Panc1 (cell line): ENCODE measurements at regions not wholly inside any gene's neighbourhood (a gene's known extent, or its start where the extent isn't known, plus 50 kb on each side); places are given as distances from the start of the nearest gene placed in this dataset.

Source experiments
- ATAC-seq: fragments of 200-7000 bp; cut with Tn5 transposase; 2 replicates; pipeline ENCODE4 v1.9.1; 2020; ENCODE audit warnings: mild to moderate bottlenecking, moderate library complexity
- BruUV-seq: library from RNA; stranded (reverse); fragments of 400-500 nt; replicated peaks from 2 replicates; lab custom pipeline; 2021; lab: Mats Ljungman, UMichigan
- CTCF ChIA-PET: fragments of 300-600 bp; sonication (Branson Sonifier 250); formaldehyde crosslinking; loops from one replicate; lab custom pipeline; 2022; ENCODE audit warnings: antibody characterized with exemption; lab: Charles Lee
- POLR2A ChIA-PET: fragments of 300-600 bp; sonication (Branson Sonifier 250); formaldehyde crosslinking; loops from one replicate; lab custom pipeline; 2022; ENCODE audit warnings: antibody characterized with exemption; lab: Charles Lee
- DNase-seq: peaks from one replicate; pipeline ENCODE4 v3.0.0-alpha.2; 2010; ENCODE audit warnings: low read depth, low spot score
- H3K27ac ChIP-seq: 2 replicates; pipeline ENCODE4 v1.5.1; 2011; ENCODE audit warnings: mild to moderate bottlenecking, low read length, inconsistent platforms
- H3K27me3 ChIP-seq: fragments of 200-500 bp; sonication (Bioruptor generic); 2 replicates; pipeline ENCODE4 v1.6.0; 2014; ENCODE audit warnings: low read length, inconsistent platforms; ENCODE audit not compliant: control insufficient read depth, insufficient read depth
- H3K36me3 ChIP-seq: fragments of 200-500 bp; sonication (Bioruptor generic); 2 replicates; pipeline ENCODE4 v1.5.1; 2014; ENCODE audit warnings: inconsistent platforms, mild to moderate bottlenecking, low read length, moderate library complexity; ENCODE audit not compliant: control insufficient read depth, insufficient read depth
- H3K4me1 ChIP-seq: 2 replicates; pipeline ENCODE4 v1.5.1; 2011; ENCODE audit warnings: inconsistent platforms, mild to moderate bottlenecking, low read length, moderate library complexity; ENCODE audit not compliant: control insufficient read depth, insufficient read depth
- H3K4me3 ChIP-seq, 2 experiments: 2 replicates each; pipeline ENCODE4 v1.5.1; 2011 to 2012; ENCODE audit warnings: low read depth in 2 of 2, low read length in 2 of 2, mild to moderate bottlenecking in 2 of 2, inconsistent platforms in 1 of 2, moderate library complexity in 1 of 2
- H3K9me3 ChIP-seq: fragments of 200-500 bp; sonication (Bioruptor generic); 2 replicates; pipeline ENCODE4 v1.5.1; 2014; ENCODE audit warnings: low read depth, mild to moderate bottlenecking, inconsistent platforms, low read length, moderate library complexity; ENCODE audit not compliant: control insufficient read depth, insufficient read depth
- CTCF ChIP-seq: fragments of 450-650 bp; IDR thresholded peaks from 2 replicates; pipeline ENCODE4 v1.5.1; 2017; ENCODE audit warnings: mild to moderate bottlenecking
- POLR2AphosphoS5 ChIP-seq: IDR thresholded peaks from 2 replicates; pipeline ENCODE4 v1.6.1; 2012; ENCODE audit warnings: mild to moderate bottlenecking, low read depth, low read length, moderate library complexity
- SIN3A ChIP-seq: IDR thresholded peaks from 2 replicates; pipeline ENCODE4 v1.6.1; 2012; ENCODE audit warnings: low read depth, mild to moderate bottlenecking, low read length, moderate library complexity, borderline replicate concordance; ENCODE audit not compliant: insufficient read depth
- TCF7L2 ChIP-seq: IDR thresholded peaks from 2 replicates; pipeline ENCODE4 v1.6.1; 2011; ENCODE audit warnings: mild to moderate bottlenecking, low read depth, low read length, inconsistent platforms
- in situ Hi-C: cut with HindIII; loops from 2 replicates; pipeline ENCODE4 v1.10.0; 2016; ENCODE audit warnings: low sequenced_read_pairs, low pct_unique_long_range_greater_than_20kb
- intact Hi-C: fragments of 100-400 bp; cut with micrococcal nuclease; formaldehyde crosslinking; loops from one replicate; pipeline ENCODE4 v1.10.0; 2022; ENCODE audit not compliant: unreplicated experiment
- TF ChIP-seq, protein P1 (sequence below), 2 experiments: IDR thresholded peaks; 2 replicates each; pipeline ENCODE4 v1.6.1; 2011 to 2012; ENCODE audit warnings: low read depth in 2 of 2, control low read depth in 1 of 2, low read length in 1 of 2, mild to moderate bottlenecking in 1 of 2, moderate library complexity in 1 of 2; ENCODE audit not compliant: insufficient read depth in 1 of 2

- POLR2A ChIA-PET: no interaction called here
- no peak for TF ChIP-seq CTCF
- no peak for TF ChIP-seq POLR2AphosphoS5
- no peak for TF ChIP-seq SIN3A
- CTCF ChIA-PET: no interaction called here
- H3K9me3 ChIP-seq: no peaks in the 10 kb centered on the region
- ATAC-seq (no peak), DNase-seq (no peak)
- no peaks in the 10 kb centered on the region for H3K4me1 ChIP-seq
- H3K27ac ChIP-seq: no peak overlapping the region
- H3K4me3 ChIP-seq: no peak overlapping the region
- intact Hi-C loops: no loop called here
- H3K36me3 ChIP-seq: no peaks in the 10 kb centered on the region
- BruUV-seq: no TSS peak
- in situ Hi-C loops: no loop called here
- H3K27me3 ChIP-seq: peaks cover 11% of the 10 kb centered on the region
Observed at GRCh38 chr17:68190495-68190894, 57.3 kb upstream of the AMZ2 start.

GRCh38 chr17:68195667-68196393, 52.0 kb upstream of the AMZ2 start:
- H3K9me3 ChIP-seq: no peaks in the 10 kb centered on the region
- peak overlapping the region in 1 of 2 experiments; percentile 14; a peak in 1 of 4 replicates for H3K4me3 ChIP-seq
- no peaks in the 10 kb centered on the region for H3K36me3 ChIP-seq
- in situ Hi-C loops (no loop called here), intact Hi-C loops (no loop called here)
- peaks cover 14% of the 10 kb centered on the region for H3K27me3 ChIP-seq
- ChIA-PET CTCF (interaction anchor here (0.6 kb wide), 2 partner anchors 10 to 240 kb away, joined by 3 to 8 read pairs; no protein-coding TSS in a partner anchor), POLR2A (no interaction called here)
- BruUV-seq: no TSS peak
- H3K4me1 ChIP-seq: peaks cover 2% of the 10 kb centered on the region; the same call in 1 of the 2 replicates
- no peak for DNase-seq
- ATAC-seq: no peak
- TF ChIP-seq, protein P1, sequence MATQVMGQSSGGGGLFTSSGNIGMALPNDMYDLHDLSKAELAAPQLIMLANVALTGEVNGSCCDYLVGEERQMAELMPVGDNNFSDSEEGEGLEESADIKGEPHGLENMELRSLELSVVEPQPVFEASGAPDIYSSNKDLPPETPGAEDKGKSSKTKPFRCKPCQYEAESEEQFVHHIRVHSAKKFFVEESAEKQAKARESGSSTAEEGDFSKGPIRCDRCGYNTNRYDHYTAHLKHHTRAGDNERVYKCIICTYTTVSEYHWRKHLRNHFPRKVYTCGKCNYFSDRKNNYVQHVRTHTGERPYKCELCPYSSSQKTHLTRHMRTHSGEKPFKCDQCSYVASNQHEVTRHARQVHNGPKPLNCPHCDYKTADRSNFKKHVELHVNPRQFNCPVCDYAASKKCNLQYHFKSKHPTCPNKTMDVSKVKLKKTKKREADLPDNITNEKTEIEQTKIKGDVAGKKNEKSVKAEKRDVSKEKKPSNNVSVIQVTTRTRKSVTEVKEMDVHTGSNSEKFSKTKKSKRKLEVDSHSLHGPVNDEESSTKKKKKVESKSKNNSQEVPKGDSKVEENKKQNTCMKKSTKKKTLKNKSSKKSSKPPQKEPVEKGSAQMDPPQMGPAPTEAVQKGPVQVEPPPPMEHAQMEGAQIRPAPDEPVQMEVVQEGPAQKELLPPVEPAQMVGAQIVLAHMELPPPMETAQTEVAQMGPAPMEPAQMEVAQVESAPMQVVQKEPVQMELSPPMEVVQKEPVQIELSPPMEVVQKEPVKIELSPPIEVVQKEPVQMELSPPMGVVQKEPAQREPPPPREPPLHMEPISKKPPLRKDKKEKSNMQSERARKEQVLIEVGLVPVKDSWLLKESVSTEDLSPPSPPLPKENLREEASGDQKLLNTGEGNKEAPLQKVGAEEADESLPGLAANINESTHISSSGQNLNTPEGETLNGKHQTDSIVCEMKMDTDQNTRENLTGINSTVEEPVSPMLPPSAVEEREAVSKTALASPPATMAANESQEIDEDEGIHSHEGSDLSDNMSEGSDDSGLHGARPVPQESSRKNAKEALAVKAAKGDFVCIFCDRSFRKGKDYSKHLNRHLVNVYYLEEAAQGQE (IDR thresholded peaks at IDR 0.05; ENCODE audit: insufficient read depth in 1 of 2, low read depth in 2 of 2, low read length in 1 of 2): no peak
- TF ChIP-seq SIN3A: no peak
- TF ChIP-seq POLR2AphosphoS5: no peak
- no peak for TF ChIP-seq TCF7L2
- no peak overlapping the region for H3K27ac ChIP-seq
